T-helper 17 cell (primary cell): ENCODE measurements at regions not wholly inside any gene's neighbourhood (a gene's known extent, or its start where the extent isn't known, plus 50 kb on each side); places are given as distances from the start of the nearest gene placed in this dataset.

Source experiments
- ATAC-seq: fragments of 150-1000 bp; cut with Tn5 transposase; 2 replicates; pipeline ENCODE4 v1.10.0; 2021; ENCODE audit warnings: mild to moderate bottlenecking, moderate library complexity
- DNase-seq, 3 donors: peaks; one replicate each; pipeline versions ENCODE4 v3.0.0 to v3.0.0-alpha.2; 2020 to 2021
- H3K9me3 ChIP-seq: one replicate; pipeline ENCODE4 v1.7.0; 2013; ENCODE audit warnings: low read length, mild to moderate bottlenecking; ENCODE audit not compliant: control insufficient read depth, poor library complexity, severe bottlenecking
- H3K27ac Mint-ChIP-seq: one replicate; pipeline ENCODE4 v1.8.0; 2022; ENCODE audit warnings: mild to moderate bottlenecking, moderate library complexity, mixed read lengths
- H3K27me3 Mint-ChIP-seq: one replicate; pipeline ENCODE4 v1.8.0; 2022; ENCODE audit warnings: mixed read lengths
- H3K36me3 Mint-ChIP-seq: one replicate; pipeline ENCODE4 v1.8.0; 2022; ENCODE audit warnings: low read depth, mixed read lengths
- H3K4me1 Mint-ChIP-seq: one replicate; pipeline ENCODE4 v1.8.0; 2022; ENCODE audit warnings: mild to moderate bottlenecking, mixed read lengths
- H3K4me3 Mint-ChIP-seq: one replicate; pipeline ENCODE4 v1.8.0; 2022; ENCODE audit warnings: mild to moderate bottlenecking, moderate library complexity, mixed read lengths

GRCh38 chr3:72006631-72007556, 221.9 kb upstream of the PROK2 start:
- no peaks in the 10 kb centered on the region for H3K36me3 Mint-ChIP-seq
- H3K9me3 ChIP-seq: no peaks in the 10 kb centered on the region
- ATAC-seq (no peak), DNase-seq (no peak)
- no peak overlapping the region for H3K27ac Mint-ChIP-seq
- peaks cover 64% of the 10 kb centered on the region for H3K27me3 Mint-ChIP-seq
- H3K4me3 Mint-ChIP-seq: no peak overlapping the region
- peaks cover 2% of the 10 kb centered on the region for H3K4me1 Mint-ChIP-seq

GRCh38 chr3:72004749-72005292, 219.9 kb upstream of the PROK2 start:
- no peaks in the 10 kb centered on the region for H3K36me3 Mint-ChIP-seq

GRCh38 chr3:72003936-72004335, 219.0 kb upstream of the PROK2 start:
- H3K36me3 Mint-ChIP-seq: no peaks in the 10 kb centered on the region
- no peaks in the 10 kb centered on the region for H3K4me1 Mint-ChIP-seq
- ATAC-seq: no peak
- H3K4me3 Mint-ChIP-seq: no peak overlapping the region
- peaks cover 38% of the 10 kb centered on the region for H3K27me3 Mint-ChIP-seq
- H3K9me3 ChIP-seq: no peaks in the 10 kb centered on the region
- H3K27ac Mint-ChIP-seq: no peak overlapping the region
- no peak for DNase-seq

More at GRCh38 chr3:72004749-72005292, 219.9 kb upstream of the PROK2 start:
- H3K4me3 Mint-ChIP-seq: no peak overlapping the region
- peaks cover 46% of the 10 kb centered on the region for H3K27me3 Mint-ChIP-seq
- DNase-seq (no peak), ATAC-seq (no peak)
- H3K27ac Mint-ChIP-seq: no peak overlapping the region
- no peaks in the 10 kb centered on the region for H3K4me1 Mint-ChIP-seq
- no peaks in the 10 kb centered on the region for H3K9me3 ChIP-seq

GRCh38 chr3:72001758-72002157, 216.8 kb upstream of the PROK2 start:
- Mint-ChIP-seq H3K4me3 (no peak overlapping the region), H3K4me1 (no peaks in the 10 kb centered on the region)
- ATAC-seq: no peak

GRCh38 chr3:71998995-71999673, 214.2 kb upstream of the PROK2 start:
- H3K9me3 ChIP-seq: no peaks in the 10 kb centered on the region
- Mint-ChIP-seq H3K27me3 (peaks cover 29% of the 10 kb centered on the region), H3K27ac (no peak overlapping the region), H3K36me3 (no peaks in the 10 kb centered on the region), H3K4me1 (no peaks in the 10 kb centered on the region), H3K4me3 (no peak overlapping the region)
- ATAC-seq: no peak
- DNase-seq: no peak

More at GRCh38 chr3:72001758-72002157, 216.8 kb upstream of the PROK2 start:
- DNase-seq: no peak
- H3K9me3 ChIP-seq: no peaks in the 10 kb centered on the region
- Mint-ChIP-seq H3K36me3 (no peaks in the 10 kb centered on the region), H3K27ac (no peak overlapping the region), H3K27me3 (peaks cover 30% of the 10 kb centered on the region)

DNA sequence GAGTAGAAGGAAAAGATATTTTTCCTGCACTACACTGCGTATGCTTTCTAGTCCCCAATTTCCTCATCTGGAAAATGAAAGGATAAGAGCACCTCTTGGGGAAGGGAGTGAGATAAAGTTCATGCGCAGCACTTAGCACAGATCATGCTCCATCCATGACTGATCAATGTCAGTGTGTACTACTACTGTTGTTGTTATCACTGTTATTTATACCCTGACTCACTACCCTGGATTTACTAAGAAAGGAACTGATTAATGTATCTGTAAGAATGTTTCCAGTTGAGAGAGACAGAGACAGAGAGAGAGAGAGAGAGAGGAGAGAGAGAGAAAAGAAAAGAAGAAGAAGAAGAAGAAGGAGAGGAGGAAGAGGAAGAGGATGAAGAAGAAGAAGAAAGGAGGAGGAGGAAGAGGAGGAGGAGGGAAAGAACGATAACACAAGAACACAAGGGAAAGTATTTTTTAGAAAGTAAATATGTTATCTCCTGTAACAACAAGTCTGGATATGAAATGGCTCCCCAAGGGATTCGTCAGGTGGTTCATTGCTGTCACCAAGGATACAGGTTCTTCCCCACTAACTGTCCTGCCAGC, 212.2 kb upstream of the PROK2 start:
- Mint-ChIP-seq H3K36me3 (no peaks in the 10 kb centered on the region), H3K27ac (no peak overlapping the region), H3K27me3 (peaks cover 9% of the 10 kb centered on the region), H3K4me1 (no peaks in the 10 kb centered on the region), H3K4me3 (no peak overlapping the region)
- H3K9me3 ChIP-seq: no peaks in the 10 kb centered on the region
- DNase-seq (no peak), ATAC-seq (no peak)

GRCh38 chr3:71994906-71995305, 210.0 kb upstream of the PROK2 start:
- ATAC-seq (no peak), DNase-seq (no peak)
- H3K4me1 Mint-ChIP-seq: no peaks in the 10 kb centered on the region
- peaks cover 6% of the 10 kb centered on the region for H3K27me3 Mint-ChIP-seq
- H3K27ac Mint-ChIP-seq: no peak overlapping the region
- no peak overlapping the region for H3K4me3 Mint-ChIP-seq
- no peaks in the 10 kb centered on the region for H3K36me3 Mint-ChIP-seq
- H3K9me3 ChIP-seq: no peaks in the 10 kb centered on the region

DNA sequence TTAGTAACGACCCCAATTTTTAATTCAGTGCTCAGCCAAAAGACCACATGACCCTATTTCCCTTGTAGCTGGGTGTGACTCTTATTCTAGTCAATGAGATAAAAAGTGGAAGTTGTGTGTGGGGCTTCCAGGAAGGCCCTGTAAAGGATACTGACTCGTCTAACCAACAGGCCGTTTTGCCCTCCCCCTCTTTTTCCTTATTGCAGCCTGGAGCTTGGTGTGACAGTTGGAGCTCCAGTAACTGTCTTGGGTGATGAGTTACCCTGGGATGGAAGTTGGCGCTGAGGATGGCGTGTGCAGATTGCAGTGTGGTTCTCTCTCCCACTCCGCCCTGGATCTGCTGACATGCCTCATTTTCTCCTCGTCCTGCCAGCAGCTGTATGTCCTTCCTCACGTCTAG, 209.3 kb upstream of the PROK2 start:
- no peak overlapping the region for H3K4me3 Mint-ChIP-seq
- DNase-seq (no peak), ATAC-seq (no peak)
- peaks cover 6% of the 10 kb centered on the region for H3K27me3 Mint-ChIP-seq
- H3K9me3 ChIP-seq: no peaks in the 10 kb centered on the region
- H3K4me1 Mint-ChIP-seq: no peaks in the 10 kb centered on the region
- no peak overlapping the region for H3K27ac Mint-ChIP-seq
- H3K36me3 Mint-ChIP-seq: no peaks in the 10 kb centered on the region

DNA sequence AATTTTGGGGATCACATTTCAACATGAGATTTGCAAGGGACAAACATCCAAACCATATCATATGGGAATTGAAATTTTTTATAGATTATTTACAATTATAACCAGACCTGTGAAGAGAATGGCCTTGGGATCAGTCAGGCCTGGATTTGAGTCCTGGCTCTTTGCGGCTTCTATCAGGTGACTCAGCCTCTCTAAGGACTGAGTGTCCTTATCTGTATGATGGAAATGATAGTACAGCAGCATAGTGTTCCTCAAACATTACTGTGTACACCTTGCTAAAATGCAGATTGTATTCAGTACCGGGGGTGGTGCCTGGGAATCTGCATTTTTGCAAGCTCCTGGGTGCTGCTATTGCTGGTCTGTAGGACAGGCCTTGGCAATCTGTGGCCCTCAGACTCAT, 206.7 kb upstream of the PROK2 start:
- Mint-ChIP-seq H3K36me3 (no peaks in the 10 kb centered on the region), H3K27me3 (no peaks in the 10 kb centered on the region), H3K27ac (no peak overlapping the region), H3K4me1 (no peaks in the 10 kb centered on the region), H3K4me3 (no peak overlapping the region)
- DNase-seq: no peak
- H3K9me3 ChIP-seq: no peaks in the 10 kb centered on the region
- no peak for ATAC-seq

DNA sequence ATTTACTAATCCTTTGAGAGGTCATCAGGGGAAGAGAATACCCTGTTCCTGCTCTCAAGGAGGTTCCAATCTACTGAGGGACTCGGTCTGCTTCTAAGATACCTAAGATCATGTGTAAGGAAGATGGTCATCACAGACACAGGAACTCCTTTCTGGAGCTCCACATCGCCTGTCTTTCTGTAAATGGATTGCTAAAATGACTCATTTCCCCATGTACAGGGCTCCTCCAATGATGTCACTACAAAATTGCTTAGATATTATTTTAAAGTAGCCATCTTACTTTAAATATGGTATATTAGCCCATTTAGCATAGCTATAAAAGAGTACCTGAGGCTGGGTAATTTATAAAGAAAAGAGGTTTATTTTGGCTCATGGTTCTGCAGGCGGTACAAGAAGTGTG, 206.1 kb upstream of the PROK2 start:
- Mint-ChIP-seq H3K27me3 (no peaks in the 10 kb centered on the region), H3K36me3 (no peaks in the 10 kb centered on the region), H3K27ac (no peak overlapping the region), H3K4me3 (no peak overlapping the region), H3K4me1 (no peaks in the 10 kb centered on the region)
- no peaks in the 10 kb centered on the region for H3K9me3 ChIP-seq
- DNase-seq (no peak), ATAC-seq (no peak)

- no peaks in the 10 kb centered on the region for H3K9me3 ChIP-seq
- Mint-ChIP-seq H3K27me3 (no peaks in the 10 kb centered on the region), H3K4me3 (no peak overlapping the region), H3K4me1 (no peaks in the 10 kb centered on the region), H3K36me3 (no peaks in the 10 kb centered on the region), H3K27ac (no peak overlapping the region)
- ATAC-seq (no peak), DNase-seq (no peak)
Observed at GRCh38 chr3:71990545-71990944, 205.6 kb upstream of the PROK2 start.

GRCh38 chr3:71989165-71989564, 204.2 kb upstream of the PROK2 start:
- DNase-seq (no peak), ATAC-seq (no peak)
- H3K4me1 Mint-ChIP-seq: peaks cover 5% of the 10 kb centered on the region
- no peaks in the 10 kb centered on the region for H3K27me3 Mint-ChIP-seq
- H3K36me3 Mint-ChIP-seq: no peaks in the 10 kb centered on the region
- no peak overlapping the region for H3K4me3 Mint-ChIP-seq
- no peaks in the 10 kb centered on the region for H3K9me3 ChIP-seq
- H3K27ac Mint-ChIP-seq: no peak overlapping the region

DNA sequence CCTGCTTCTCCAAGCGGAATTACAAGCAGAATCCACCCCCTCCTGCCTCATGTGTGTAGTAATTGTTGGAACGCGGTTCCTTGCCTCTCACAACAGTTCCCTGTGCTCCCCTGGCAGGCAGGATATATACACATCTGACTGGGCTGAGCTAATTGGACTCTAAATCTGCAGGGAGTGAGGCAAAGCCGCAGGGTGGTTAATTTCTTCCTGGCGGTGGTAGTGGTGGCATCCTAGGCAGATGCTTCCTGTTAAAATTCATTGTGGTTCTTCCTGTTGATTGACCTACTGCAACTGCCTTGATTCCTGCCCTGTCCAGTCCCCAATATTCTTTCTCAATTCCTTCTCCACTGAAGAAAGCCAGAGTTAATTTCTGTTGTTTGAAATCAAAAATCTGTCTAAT, 202.9 kb upstream of the PROK2 start:
- Mint-ChIP-seq H3K36me3 (no peaks in the 10 kb centered on the region), H3K27ac (no peak overlapping the region), H3K4me3 (no peak overlapping the region), H3K4me1 (peaks cover 5% of the 10 kb centered on the region), H3K27me3 (peaks cover 5% of the 10 kb centered on the region)
- ATAC-seq (no peak), DNase-seq (no peak)
- H3K9me3 ChIP-seq: no peaks in the 10 kb centered on the region
